HG02943 (cell line): ENCODE measurements at regions not wholly inside any gene's neighbourhood (a gene's known extent, or its start where the extent isn't known, plus 50 kb on each side); places are given as distances from the start of the nearest gene placed in this dataset.
"Not testable (repeated sequence)": the region's sequence is repeated elsewhere in the genome, so short reads cannot be mapped to it uniquely, and the experiment has no call there.

Experiments used
- ATAC-seq: cut with Tn5 transposase; IDR thresholded peaks from one replicate; pipeline ENCODE4 v1.9.1; 2021; ENCODE audit warnings: mild to moderate bottlenecking, low read depth, moderate library complexity; ENCODE audit not compliant: unreplicated experiment

GRCh38 chr17:14590459-14591250, 289.8 kb downstream of the HS3ST3B1 start:
- ATAC-seq: no peak

- no peak for ATAC-seq
Observed at GRCh38 chr17:14585099-14585498, 284.2 kb downstream of the HS3ST3B1 start.

GRCh38 chr17:14582996-14583395, 282.1 kb downstream of the HS3ST3B1 start:
- no peak for ATAC-seq

GRCh38 chr17:14581186-14581830, 280.4 kb downstream of the HS3ST3B1 start:
- ATAC-seq: no peak

GRCh38 chr17:14580499-14580898, 279.6 kb downstream of the HS3ST3B1 start:
- no peak for ATAC-seq

- no peak for ATAC-seq
Observed at GRCh38 chr17:14579716-14580115, 278.8 kb downstream of the HS3ST3B1 start.

- ATAC-seq: no peak
Observed at GRCh38 chr17:14575471-14575953, 274.6 kb downstream of the HS3ST3B1 start.

GRCh38 chr17:14560325-14560724, 259.4 kb downstream of the HS3ST3B1 start:
- not testable (repeated sequence) for ATAC-seq

- ATAC-seq: no peak
Observed at GRCh38 chr17:14559264-14560119, 258.6 kb downstream of the HS3ST3B1 start.

- no peak for ATAC-seq
Observed at GRCh38 chr17:14557480-14557879, 256.6 kb downstream of the HS3ST3B1 start.

GRCh38 chr17:14553847-14554246, 253.0 kb downstream of the HS3ST3B1 start:
- no peak for ATAC-seq

- no peak for ATAC-seq
Observed at GRCh38 chr17:14552306-14552705, 251.4 kb downstream of the HS3ST3B1 start.

GRCh38 chr17:14547556-14547955, 246.7 kb downstream of the HS3ST3B1 start:
- no peak for ATAC-seq

- no peak for ATAC-seq
Observed at GRCh38 chr17:14547016-14547415, 246.1 kb downstream of the HS3ST3B1 start.

- no peak for ATAC-seq
Observed at GRCh38 chr17:14545156-14545906, 244.4 kb downstream of the HS3ST3B1 start.

- ATAC-seq: no peak
Observed at GRCh38 chr17:14541714-14542113, 240.8 kb downstream of the HS3ST3B1 start.

GRCh38 chr17:14539801-14540200, 238.9 kb downstream of the HS3ST3B1 start:
- ATAC-seq: no peak

- not testable (repeated sequence) for ATAC-seq
Observed at GRCh38 chr17:14532242-14532641, 231.4 kb downstream of the HS3ST3B1 start.

- ATAC-seq: no peak
Observed at GRCh38 chr17:14525551-14526455, 224.9 kb downstream of the HS3ST3B1 start.
